GM12874 (cell line): ENCODE measurements at regions not wholly inside any gene's neighbourhood (a gene's known extent, or its start where the extent isn't known, plus 50 kb on each side); places are given as distances from the start of the nearest gene placed in this dataset.

Source experiments
- CTCF ChIP-seq: IDR thresholded peaks from 2 replicates; pipeline ENCODE4 v1.5.1; 2011; ENCODE audit warnings: low read depth, mild to moderate bottlenecking, control low read depth, low read length, moderate library complexity; ENCODE audit not compliant: insufficient read depth

GRCh38 chr12:13471471-13471870 lies 274.9 kb downstream of the EMP1 start:
- TF ChIP-seq CTCF: no peak

GRCh38 chr12:13465635-13466034 lies 269.1 kb downstream of the EMP1 start:
- TF ChIP-seq CTCF: no peak

- no peak for TF ChIP-seq CTCF
Observed at GRCh38 chr12:13463189-13463588, 266.7 kb downstream of the EMP1 start.

GRCh38 chr12:13462450-13462849 lies 265.9 kb downstream of the EMP1 start:
- TF ChIP-seq CTCF: no peak

GRCh38 chr12:13455778-13456144 lies 259.2 kb downstream of the EMP1 start:
- no peak for TF ChIP-seq CTCF

- TF ChIP-seq CTCF: no peak
Observed at GRCh38 chr12:13454991-13455777, 258.7 kb downstream of the EMP1 start.

GRCh38 chr12:13452955-13453570 lies 256.5 kb downstream of the EMP1 start:
- TF ChIP-seq CTCF: no peak
